GM21526 (cell line): ENCODE measurements at regions not wholly inside any gene's neighbourhood (a gene's known extent, or its start where the extent isn't known, plus 50 kb on each side); places are given as distances from the start of the nearest gene placed in this dataset.
"Not testable (repeated sequence)": the region's sequence is repeated elsewhere in the genome, so short reads cannot be mapped to it uniquely, and the experiment has no call there.

Source experiments
- ATAC-seq: cut with Tn5 transposase; IDR thresholded peaks from one replicate; pipeline ENCODE4 v1.9.1; 2021; ENCODE audit warnings: moderate library complexity; ENCODE audit not compliant: unreplicated experiment, low FRiP score

DNA sequence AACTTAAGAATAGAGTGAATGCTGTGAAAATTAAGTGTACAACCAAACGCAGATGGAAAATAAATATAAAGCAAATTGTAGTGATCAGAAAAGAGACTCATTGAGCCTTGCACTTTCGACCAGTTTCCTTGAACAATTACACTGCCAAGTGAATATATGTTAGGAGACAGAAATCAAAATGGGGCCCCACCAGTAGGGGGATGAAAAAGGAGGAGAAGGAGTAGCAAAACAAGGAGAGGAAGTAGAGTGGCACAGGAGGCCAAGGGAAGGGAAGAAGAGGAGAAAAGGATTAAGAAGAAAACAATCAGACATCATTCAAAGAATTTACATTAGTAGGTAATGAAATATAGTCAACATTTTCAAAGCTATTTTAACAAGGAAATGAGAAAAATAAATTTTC is 1770.6 kb downstream of the PLA2G4A start:
- no peak for ATAC-seq

DNA sequence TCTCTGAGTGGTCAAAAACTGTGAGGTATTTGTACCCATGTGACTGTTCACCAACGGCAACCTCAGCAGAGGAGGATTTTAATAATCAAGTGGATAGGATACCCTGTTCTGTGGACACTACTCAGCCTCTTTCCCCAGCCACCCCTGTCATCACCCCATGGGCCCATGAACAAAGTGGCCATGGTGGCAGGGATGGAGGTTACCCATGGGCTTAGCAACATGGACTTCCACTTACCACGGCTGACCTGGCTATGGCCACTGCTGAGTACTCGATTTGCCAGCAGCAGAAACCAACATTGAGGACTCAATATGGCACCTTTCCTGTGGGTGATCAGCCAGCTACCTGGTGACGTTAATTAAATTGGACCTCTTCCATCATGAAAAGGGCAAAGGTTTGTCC is 1782.7 kb downstream of the PLA2G4A start:
- no peak for ATAC-seq

DNA sequence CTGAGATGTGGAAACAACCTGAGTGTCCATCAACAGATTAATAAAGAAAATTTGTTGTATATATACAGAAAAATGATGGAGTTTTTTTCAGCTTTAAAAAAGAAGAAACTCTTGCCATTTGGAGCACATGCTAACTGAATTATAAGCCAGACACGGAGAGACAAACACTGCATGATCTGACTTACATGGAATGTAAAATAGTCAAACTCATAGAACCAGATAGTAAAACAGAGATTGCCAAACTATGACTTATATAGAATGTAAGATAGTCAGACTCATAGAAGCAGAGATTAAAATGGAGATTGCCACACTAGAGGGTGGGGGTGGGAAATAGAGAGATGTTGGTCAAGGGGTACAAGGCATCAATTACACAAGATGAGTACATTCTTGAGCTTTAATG is 1786.6 kb downstream of the PLA2G4A start:
- no peak for ATAC-seq

DNA sequence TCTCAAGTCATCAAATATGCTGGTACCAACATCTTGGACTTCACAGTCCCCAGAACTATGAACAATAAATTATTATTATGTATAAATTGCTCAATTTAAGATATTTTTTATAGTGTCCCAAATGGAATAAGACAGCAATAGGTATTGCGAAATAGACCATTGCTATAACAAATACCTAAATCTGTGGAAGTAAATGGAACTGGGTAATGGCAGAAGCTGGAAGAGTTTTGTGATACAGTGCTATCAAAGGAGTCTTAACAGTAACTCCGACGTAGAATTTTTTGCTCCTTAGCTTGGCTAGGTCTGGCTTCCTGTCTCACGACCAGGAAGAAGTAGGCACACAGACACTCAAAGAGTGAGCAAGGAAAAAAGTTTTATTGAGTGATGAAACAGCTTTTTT is 1791.5 kb downstream of the PLA2G4A start:
- ATAC-seq = no peak

DNA sequence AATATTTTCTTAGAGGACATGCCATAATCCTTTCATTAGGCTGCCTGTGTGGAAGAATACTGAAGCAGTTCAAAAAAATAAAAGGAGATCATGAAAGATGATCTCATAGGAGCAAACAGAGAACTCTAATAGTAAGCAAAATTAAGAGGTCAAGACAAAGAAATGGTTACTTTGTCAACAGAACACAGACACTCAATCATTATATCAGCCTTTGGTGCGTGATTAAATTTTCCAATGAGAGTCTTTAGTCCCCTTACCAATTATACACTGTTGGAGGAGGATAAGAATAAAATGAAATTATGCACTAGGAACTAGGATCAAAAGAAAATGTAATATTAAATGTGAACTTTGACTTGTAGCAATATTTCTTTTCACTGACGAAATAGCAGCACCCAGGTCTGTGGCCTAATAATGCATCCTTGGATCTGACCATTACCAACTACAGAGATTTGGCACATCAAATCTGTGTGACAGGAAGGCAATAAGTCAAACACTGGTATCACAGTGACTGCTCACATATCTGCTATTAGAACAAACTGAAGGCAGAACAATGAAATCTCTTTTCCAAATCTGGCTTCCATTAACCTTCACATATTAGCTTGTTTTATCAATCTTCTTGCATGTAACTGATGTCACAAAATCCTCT is 1812.9 kb downstream of the PLA2G4A start:
- no peak for ATAC-seq

DNA sequence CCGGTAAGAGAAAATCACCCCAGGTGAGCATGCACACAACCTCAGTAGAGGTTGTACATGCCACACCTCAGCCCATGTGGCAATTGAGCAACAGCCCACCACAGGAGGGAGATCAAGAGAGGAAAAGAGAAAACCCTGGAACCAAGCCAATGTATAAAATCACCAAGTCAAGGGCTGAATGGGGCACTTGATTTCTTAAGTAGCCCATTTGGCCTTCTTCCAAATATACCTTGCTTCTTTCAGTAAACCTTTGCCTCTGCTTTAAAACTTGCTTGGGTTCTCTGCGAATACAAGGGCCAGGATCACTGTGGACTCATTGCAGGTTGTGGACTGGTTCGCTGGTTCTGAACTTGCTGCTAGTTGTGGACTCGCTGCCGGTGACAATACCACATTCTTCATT is 1814.0 kb downstream of the PLA2G4A start:
- no peak for ATAC-seq

DNA sequence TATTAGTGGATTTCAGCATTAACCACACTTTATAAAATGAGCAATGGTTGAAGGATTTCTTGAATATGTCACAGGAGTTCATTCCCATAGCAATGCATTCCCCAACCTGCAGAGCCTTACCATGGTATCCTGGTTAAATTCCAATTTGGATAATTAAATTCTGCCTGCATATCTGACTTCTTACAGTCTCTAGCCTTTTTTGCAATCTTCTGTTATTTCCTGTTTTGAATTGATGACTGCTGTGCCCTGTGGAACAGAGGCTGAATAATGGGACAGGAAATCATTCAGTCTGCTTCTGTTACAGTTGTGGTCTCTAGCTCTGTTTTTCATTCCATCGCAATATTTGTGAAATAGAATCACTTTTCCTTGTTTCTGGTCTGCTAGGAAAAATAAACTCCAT is 1823.9 kb downstream of the PLA2G4A start:
- ATAC-seq = no peak

DNA sequence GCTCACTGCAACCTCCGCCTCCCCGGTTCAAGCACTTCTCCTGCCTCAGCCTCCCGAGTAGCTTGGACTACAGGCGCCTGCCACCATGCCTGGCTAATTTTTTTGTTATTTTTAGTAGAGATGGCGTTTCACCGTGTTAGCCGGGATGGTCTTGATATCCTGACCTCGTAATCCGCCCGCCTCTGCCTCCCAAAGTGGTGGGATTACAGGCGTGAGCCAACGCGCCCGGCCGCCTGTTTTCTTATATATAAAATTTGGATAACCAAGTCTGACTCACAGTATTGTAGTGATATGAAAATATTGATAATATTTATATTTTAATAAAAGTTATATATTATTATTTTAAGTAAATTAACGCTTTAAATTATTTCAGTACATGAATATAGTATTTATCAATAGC is 1821.7 kb downstream of the BRINP3 start:
- not testable (repeated sequence) for ATAC-seq

DNA sequence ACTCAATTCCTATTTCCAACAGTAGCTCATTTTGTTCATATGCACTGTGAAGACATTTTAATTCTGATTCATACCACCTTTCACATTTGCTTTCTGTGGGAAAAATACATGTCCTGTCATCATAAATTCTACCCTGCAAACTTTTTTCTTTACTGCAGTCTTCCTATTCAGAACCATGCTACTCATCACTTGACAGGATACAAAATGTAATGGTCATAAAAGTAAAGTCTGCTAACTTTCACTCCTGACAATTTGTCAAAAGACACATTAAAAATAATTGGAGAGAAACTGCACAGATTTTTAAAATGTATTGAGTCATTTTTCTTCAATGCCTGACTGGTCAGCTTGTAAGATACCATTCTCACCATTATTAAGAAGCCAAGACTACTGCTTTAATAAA is 1817.1 kb downstream of the BRINP3 start:
- ATAC-seq = no peak

DNA sequence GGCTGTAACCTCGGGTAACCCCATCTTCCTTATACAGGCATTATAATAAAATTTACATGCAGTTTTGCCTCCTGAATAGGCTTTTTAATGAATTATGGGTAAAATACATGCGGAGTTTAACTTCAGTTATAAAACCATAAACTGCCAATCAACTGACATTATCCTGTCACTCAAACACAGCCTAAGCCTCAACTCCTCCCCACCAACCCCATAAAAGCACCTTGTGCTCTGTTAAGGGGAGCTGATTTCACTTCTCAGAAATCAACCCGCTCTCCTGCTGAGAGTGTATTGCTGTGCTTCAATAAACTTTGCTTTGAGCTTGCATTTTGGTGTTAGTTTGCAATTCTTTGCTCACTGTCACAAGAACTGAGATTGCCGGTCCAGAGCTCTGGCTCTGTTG is 1812.2 kb downstream of the BRINP3 start:
- no peak for ATAC-seq

DNA sequence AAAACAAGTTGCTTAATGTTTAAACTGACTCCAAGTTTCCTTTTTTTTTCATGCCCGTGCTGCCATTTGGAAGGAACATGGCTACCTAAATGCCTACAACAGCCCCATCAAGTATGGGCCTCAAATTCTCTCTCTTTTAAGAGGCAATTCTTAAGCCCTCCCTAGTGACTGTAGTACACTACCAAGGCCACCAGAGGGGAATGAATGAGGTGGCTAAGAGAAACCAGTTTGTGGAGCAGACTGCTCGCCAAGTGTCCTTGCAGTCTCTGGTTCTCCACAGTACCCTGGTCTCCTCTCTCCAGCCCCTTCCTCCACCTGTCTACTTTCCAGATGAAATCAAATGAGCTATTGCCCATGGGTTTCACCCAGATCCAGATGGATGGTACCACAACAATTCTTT is 1809.6 kb downstream of the BRINP3 start:
- no peak for ATAC-seq

DNA sequence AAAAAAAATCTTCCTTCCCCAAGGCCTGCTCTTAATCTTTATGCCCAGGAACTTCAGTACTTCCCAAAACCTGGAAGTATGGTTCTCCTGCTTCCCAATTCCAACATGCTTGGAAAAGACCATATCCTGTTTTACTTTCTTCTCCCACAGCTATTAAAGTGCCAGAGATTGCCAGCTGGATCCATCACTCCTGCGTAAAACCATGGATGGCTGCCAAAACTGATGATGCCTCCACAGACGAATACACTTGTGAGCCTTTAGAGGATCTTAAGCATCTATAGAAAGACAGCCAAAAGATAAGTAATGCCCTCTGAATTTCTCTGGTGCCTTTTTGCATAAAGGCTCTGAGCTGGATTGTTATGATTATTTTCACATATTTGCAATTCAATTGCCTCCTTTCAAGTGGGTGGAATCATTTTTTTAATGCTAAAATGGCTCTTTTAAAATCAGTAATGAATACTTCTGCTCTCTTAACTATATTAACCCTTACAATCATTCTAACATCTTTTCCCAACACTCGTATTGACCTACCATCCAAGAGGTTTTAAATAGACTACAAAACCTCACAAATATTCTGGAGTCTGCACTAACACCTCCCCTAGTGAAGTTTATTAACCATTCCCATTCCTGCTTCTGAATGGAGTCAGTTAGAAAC is 1807.8 kb downstream of the BRINP3 start:
- ATAC-seq = no peak

DNA sequence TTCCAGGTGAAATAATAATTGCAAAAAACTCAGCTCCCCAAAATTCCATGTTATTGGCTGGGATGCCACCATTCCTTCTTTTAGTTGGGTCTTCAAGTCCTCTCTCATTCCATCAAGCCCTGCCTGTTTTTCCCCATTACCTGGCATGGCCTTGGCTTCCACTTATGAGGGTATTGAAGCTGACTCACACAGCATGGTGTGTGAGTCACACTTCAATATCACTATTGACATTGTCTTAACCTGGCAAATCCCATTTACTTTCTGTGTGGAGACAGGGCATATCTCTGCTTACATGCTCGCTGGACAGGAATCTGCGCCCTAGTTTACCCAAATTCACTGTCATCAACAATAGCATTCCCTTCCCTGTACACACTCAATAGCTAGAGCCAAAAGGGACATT is 1806.8 kb downstream of the BRINP3 start:
- no peak for ATAC-seq

DNA sequence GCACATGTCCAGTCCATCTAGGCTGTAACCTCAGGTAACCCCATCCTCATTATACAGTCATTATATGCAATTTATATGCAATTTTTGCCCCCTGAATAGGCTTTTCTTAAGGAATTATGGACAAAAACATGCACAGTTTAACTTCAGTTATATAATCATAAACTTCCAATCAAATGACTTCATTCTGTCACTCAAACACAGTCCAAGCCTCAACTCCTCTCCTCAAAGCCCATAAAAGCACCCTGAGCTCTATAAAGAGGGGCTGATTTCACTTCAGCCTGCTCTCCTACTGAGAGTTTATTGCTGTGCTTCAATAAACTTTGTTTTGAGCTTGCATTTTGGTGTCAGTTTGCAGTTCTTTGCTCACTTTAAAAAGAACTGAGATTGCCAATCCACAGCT is 1805.5 kb downstream of the BRINP3 start:
- ATAC-seq = no peak

DNA sequence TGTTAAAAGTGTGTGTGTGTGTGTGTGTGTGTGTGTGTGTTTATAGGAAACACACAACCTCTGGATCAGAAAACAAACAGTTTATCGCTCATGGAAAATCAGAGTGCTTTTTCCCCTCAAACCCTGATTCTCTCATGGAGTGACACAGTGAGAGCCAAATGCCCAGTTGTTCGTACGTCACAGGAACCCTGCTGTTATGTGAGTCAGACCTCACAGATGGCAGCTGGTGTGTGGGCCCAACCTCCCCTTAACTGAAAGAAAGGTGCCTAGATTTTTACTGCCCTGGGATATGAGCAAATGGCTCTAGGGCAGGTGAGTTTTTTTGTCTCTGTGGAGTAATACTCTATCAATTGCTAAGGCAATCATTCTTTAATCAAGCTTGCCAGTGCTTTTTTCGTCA is 1788.1 kb downstream of the BRINP3 start:
- no peak for ATAC-seq

DNA sequence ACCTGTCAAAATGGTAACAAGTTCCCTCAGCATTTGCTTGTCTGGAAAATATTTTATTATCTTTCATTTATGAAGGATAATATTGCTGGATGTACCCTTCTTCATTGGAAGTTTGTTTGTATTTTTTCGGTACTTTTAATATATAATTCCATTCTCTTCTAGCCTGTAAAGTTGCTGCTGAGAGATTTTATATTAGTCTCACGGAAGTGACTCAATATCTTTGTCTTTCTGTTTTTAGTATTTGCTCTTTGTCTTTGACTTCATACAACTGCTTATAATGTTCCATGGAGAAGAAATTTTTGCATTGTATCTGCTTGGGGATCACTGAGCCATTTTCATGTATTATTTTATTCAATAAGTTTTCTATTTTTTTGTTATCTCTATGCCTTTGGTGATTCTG is 1777.5 kb downstream of the BRINP3 start:
- no peak for ATAC-seq

DNA sequence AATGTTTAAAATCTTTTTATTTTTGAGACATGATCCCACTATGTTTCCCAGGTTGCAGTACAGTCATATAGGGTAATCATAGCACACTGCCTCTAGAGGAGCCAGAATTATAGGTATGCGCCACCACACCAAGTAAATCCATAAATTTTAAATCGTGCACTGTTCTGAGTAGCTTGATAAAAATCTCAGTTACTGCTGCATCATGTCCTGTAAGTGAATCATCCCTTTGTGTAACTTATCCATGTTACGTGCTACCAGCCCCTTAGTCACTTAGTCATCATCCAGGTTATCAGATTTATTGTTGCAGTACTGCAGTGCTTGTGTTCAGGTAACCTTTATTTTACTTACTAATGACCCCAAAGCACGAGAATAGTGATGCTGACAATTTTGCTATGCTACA is 1770.9 kb downstream of the BRINP3 start:
- ATAC-seq = no peak

DNA sequence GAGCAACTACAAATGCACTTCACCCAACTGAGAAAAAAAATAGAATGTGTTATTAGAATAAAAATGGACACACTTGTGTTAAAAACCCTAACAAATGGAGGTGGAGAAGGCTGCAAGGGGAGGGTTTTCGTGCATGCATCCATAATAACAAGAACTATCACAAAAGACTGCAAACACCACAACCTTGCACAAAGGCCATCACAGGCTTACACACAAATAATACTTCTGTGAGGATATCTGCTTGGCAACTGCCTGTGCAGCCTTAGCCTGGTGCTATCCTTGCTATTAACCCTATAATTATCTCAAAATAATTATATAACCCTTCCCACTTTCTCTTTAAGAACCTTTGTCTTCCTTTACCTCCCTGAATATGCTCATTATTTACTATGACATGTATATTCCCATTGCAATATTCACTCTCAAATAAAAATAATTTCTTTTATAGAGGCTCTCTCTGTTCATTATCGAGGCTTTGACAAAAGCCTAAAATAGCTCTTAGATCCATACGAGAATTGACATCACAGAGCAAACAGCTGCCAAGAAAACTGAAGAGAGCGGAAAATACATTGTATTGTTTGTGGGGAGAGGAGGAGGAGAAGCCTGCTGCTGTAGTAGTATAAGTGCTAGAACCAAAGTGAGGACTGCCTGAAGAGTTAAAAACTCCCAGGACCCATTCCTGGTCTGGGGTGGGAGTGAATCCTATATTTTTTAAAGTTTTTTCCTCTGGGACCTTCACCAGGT is 1768.7 kb downstream of the BRINP3 start:
- no peak for ATAC-seq

DNA sequence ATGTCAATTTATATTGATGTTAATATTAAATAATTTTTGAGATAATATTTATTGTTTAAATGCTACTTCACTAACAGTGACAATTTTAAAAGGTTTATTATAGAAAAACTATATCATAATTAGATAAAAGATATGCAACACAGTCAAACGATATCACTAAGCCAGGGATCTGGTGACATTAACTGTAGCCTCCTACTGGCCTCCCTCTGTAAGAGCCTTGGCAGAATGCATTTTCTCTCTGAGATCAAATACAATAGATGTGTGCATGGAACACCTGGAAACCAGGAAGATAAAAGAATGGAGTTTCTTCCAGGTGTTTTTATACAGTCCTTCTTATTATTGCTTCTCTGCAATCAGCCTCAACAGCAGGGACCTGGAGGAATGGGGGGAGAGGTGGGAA is 1762.1 kb downstream of the BRINP3 start:
- no peak for ATAC-seq

DNA sequence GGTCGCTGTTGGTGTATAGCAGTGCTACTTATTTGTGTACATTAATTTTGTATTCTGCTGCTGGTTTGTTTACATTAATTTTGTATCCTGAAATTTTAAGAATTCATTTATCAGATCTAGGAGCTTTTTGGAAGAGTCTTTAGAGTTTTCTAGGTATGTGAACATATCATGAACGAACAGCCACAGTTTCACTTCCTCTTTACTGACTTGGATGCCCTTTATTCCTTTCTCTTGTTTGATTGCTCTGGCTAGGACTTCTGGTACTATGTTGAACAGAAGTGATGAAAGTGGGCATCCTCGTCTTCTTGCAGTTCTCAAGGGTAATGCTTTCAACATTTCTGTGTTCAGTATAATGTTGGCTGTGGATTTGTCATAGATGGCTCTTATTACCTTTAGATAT is 1757.9 kb downstream of the BRINP3 start:
- ATAC-seq = no peak

DNA sequence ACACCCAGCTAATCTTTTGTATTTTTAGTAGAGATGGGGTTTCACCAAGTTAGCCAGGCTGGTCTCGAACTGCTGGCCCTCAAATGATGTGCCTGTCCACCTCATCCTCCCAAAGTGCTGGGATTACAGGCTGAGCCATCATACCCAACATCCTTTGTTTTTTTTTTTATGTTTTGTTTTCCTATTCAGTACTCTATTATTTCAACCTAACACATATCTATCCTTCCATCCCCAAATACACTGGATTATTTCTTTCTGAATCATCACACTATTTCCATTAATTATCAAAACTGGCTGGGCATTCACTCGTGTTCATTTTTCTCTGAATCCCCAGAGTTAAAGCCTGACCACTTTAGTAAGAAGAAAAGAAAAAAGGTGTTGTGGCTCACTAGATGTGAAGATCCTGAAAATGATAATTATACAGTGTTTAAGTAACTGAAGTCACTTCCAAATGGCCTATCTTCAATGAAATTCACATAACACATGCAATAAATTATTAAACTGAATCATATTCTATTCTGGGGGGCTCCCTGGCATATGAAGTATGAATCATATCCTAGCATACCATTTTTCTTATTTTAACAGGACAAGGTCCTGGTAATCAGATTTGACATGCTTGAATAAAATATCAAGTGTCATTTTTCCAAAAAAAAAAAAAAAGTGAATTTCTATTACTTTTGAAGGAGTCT is 1754.2 kb downstream of the BRINP3 start:
- ATAC-seq = no peak
